GM03348 (cell line): ENCODE measurements at regions not wholly inside any gene's neighbourhood (a gene's known extent, or its start where the extent isn't known, plus 50 kb on each side); places are given as distances from the start of the nearest gene placed in this dataset.
"Not testable (repeated sequence)": the region's sequence is repeated elsewhere in the genome, so short reads cannot be mapped to it uniquely, and the experiment has no call there.

Experiments used
- DNase-seq: peaks from one replicate; pipeline ENCODE4 v3.0.0; 2012; ENCODE audit warnings: low spot score

DNA sequence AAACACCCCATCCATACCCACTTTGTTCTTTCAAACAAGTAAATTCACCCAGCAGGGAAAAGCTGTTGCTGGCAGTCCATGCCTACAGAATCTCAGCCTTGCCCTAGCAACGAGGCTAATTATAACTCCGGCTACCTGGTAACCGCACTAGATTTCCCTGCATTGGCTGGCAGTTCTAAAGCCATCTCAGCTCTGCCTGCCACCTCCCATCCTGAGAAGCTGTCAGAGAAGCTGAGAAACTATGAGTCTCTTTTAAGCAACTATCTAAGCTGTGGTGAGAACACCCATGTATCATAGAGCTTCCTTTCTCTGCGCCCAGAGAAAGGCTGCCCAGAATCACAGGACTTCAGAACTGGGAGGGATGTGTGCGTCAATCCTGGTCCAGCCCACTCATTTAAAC is 126.5 kb upstream of the NBPF9 start:
- not testable (repeated sequence) for DNase-seq

DNA sequence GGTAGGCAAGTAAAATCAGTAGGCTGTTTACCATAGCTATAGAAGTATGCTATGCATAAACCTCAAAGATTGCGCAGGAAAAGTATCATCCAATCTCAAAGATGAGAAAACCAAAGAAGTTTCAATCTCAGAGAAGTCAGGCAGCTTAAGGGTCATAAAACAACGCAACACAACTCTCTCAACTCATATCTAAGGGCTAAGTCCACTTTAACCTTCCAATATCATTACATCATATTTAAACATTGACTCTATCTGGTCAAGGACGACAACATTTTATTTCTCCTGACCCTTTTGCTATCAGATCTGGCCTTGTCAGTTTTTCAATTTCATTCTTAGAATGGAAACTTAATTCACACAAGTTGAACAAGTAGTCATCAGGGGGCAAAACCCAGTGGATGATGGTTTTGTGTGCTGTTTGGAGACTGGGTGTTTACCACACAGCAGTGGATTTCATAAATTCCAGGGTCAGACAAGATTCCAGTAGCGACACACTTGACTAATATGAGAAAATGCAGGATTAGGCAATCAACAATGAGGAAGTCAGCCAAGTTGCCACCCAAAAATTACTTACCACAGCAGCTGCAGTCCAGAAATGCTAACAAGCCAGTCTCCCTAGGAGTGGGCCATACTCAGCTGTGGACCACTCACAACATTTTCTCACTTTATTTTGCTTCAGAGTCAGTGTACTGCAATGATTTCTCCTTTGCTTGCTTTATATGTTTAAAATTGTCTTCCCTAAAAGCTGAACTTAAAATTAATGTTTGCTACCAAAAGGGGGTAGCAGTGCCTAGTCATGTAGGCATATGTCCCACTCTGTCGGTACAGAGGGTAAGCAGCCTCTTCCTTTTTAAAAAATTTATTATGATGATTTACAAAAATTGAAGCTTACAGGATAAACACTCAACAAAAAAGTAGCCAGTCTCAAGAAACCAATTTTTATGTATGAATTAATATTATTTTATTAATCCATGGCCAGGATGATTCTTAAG is 131.9 kb upstream of the NBPF9 start:
- DNase-seq = not testable (repeated sequence)

DNA sequence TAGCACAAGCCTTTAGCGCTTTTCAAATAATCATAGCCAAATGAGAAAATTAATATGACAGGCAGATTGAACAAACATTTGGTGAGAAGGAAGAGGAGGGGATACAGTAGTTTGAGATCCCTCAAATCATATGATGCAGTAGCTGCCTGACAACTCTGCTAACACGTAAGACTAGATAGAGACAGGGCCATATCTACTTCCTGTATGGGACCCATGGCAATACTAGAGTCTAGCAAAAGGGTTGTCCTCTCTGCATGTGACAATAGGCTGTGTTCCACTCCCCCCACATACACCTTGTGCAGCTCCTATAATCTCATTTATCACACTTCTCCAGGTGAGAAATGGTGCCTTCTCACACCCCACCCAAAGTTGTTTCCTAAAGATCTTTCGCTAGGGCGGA is 134.2 kb upstream of the NBPF9 start:
- not testable (repeated sequence) for DNase-seq

DNA sequence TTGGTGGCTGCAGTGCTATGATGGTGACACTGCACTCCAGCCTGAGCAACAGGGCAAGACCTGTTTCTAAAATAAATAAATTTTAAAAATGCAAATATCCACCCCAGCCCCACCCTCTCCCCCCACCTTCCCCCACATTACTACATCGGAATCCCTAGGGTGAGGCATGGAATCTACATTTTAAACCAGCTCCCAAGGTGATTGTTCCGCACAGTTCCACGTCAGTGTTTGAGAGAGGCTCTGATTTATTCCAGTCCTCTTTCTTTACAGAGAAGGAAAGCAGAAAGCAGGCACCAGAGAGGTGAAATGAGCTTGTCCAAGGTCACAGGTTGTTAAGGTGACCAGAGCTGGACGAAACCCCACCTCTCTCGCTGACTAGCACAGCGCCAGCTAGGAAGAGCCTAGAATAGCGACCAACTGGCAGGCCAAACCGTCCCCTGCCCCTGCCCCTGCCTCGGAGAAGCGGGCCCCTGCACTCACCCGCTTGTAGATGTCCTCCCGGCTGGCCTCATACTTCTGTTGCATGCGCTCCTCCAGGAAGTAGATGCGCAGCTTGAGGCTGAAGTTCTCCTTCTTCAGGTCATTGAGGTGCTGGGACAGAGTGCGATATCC is 136.7 kb upstream of the NBPF9 start:
- not testable (repeated sequence) for DNase-seq

DNA sequence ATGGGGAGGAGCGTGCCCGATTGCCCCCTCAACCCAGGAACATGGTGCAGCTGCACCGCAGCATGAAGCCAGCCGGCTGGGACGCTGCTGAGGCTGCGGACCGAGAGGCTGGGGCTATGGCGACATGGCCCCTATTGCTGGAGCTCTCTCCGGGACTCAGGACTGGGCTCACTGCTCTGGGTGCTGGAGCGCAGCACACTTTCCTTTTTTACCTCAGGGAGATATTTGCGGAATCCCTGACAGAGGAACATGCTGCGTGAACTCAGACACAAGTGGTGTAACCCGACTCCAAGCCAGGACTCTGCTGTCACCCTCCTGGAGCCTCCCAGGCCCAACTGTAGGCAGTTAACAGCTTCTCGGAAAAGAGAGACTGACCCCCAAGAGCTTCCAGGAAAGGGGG is 137.2 kb upstream of the NBPF9 start:
- DNase-seq = not testable (repeated sequence)

DNA sequence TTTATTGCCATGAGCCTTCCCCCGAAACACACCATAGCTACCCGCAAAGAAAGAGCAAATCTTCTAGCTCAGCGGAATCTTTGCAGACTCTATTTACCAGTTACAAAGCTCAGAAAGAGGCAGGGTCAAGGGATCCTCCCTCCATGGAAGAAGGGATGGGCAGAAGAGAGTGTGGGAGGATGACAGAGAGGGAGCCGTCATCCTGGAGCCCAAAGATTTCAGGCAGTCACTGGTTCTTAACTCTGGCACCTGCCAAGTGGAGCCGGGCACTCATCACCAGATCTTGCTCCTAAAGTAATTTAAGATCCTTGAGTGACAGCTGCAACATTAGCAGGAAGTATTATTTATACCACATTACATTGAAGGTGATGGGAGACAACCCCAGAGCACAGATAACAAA is 137.9 kb upstream of the NBPF9 start:
- not testable (repeated sequence) for DNase-seq

DNA sequence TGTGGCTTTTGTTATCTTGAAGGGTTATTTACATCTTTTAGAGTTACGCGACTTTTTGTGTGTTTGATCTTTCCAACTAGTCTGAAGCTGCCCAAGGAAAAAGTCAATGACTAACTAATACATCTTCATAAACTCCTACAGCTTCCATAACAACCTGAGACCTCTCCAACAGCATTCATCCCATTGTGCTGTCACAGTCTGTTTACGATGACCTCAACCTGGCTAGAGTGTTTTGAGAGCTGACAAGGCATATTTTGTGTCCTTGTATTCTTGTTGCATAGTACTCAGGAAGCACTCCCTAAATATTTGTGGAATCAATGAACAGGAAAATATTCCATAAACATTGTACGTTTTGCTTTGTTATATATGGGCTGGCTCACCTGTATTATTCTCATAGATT is 140.2 kb upstream of the NBPF9 start:
- not testable (repeated sequence) for DNase-seq

DNA sequence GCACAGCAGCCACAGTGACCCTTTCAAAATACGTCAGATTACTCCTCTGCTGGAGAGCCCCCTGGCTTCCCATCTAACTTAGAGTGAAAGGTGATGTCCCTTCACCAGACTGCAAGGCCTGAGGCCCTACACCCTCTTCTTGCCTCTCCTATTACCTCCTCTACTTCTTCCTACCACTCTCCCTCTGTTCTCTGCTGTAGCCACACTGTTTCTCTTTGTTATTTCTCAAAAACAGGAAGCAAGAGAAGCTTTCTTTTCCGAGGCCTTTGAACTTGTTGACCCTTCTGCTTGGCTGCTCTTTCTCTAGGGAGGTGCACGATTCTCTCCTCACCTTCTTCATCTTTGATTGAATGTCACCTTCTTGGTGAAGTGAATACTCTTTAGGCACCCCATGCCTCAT is 141.3 kb upstream of the NBPF9 start:
- not testable (repeated sequence) for DNase-seq

DNA sequence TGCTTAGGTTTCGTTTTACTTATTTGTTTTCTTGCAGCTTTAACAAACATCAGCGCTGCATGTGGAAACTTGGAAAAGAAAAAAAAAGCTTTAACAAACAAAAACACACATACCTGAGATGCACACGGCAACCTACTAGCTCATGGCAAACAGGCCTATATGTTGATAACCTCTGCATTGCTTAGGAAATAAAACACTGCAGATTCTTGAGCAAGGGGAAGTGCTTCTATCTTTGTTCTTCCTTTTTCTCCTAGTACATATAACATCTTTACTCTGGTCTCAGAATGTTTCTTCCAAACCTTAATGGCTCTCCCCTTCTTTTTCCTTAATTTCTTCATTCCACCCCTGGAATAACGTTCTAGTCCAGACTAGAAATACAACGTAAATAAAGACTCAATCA is 142.9 kb upstream of the NBPF9 start:
- not testable (repeated sequence) for DNase-seq

DNA sequence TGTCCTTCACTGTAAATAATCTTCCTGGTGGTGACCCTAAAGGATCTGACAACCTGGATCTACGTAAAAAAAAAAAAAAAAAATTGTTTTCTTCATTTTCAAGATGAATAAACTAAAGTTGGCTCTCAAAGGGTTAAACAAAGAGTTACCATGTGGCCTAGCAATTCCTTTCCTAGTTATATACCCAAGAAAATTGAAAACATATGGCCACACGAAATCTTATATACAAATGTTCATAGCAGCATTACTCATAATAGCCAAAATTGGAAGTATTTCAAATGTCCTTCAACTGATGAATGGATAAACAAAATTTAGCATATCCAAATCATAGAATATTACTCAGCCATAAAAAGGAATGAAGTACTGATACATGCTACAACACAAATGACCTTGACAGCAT is 145.3 kb upstream of the NBPF9 start:
- DNase-seq = not testable (repeated sequence)

DNA sequence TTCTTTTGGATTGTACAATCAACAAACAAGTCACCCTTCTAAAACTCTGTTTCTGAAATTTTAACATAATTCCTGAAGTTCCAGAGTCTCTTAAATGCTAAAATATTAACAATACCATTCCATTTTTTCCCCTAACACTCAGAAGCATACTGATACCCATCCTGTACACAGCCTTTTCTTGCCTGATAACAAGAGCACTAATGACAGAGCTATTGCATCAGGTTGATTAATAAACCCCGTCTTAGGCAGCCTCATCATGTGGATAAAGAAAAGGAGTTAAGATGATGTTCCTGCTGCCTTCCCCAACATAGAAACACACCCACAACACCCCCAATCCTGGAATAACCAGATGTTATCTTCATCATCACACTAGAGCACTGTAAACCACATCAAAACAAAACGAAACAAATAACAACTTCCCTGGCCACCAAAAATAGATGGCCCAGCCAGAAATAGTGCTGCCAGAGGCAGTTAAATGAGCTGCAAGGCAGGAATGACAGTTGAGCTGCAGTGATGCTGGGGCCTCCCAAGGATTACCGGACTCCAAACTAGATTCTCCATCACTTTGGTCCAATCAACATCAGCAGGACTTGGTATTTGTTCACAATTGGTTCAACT is 146.6 kb upstream of the NBPF9 start:
- DNase-seq = not testable (repeated sequence)

DNA sequence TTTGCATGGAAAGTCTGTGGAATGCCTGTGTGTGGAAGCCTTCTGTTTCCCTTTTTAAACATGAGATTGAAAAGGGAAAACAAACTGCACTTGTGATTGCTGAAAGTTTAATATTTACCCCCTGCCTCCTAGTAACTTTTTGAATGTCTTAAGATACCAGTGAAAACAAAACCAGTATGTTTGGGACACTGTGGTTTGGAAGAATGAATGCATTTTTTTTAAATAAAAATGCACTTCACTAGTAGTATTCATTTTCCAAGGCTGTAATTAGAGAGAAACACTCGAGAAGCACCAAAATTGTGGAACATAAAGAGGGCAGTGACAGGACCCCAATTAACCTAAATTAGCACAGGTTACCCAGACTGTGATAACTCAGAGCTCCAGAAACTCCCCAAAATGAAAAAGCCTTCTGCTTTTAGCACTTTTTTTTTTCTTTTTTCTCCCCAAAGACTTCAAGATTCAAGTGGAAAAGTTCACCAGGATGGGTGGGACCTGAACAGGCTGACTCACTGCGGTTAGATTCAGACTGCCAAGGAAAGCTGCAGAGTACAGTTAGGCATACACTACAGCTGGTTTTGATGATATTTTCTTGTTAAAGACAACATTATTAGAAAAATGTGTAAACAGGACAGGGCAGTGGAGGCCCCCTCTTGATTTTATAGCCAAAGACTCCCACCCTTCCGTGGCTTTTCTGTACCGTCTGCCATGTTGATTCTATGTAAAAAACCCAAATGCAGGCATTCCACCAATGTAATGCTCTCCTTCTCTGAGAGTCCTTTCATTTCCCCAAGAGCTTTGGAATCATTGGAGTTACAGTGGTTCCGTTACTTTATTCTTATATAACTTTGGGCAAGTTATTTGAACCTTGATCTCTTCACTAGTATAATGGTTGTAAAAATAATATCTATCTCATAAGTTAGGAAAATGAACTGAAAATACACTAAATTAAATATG is 151.8 kb upstream of the NBPF9 start:
- DNase-seq = not testable (repeated sequence)

DNA sequence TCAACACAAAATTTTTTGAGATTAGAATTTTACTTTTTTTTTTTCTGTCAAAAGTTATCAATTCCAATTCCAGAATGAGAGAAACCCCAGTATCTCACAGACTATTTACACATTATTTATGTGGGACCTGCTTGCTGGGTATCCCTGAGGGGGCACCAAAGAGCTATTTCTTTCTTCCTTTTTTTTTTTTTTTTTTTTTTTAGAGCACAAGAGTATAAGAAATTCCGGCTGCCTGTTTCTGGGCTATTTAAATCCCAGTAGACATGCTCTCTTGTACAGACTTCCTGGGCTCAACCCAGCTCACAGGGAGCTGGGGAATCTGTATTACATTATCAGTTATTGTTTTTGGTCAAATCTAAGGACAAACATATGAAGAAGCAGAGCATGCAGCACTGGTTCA is 156.9 kb upstream of the NBPF9 start:
- not testable (repeated sequence) for DNase-seq

DNA sequence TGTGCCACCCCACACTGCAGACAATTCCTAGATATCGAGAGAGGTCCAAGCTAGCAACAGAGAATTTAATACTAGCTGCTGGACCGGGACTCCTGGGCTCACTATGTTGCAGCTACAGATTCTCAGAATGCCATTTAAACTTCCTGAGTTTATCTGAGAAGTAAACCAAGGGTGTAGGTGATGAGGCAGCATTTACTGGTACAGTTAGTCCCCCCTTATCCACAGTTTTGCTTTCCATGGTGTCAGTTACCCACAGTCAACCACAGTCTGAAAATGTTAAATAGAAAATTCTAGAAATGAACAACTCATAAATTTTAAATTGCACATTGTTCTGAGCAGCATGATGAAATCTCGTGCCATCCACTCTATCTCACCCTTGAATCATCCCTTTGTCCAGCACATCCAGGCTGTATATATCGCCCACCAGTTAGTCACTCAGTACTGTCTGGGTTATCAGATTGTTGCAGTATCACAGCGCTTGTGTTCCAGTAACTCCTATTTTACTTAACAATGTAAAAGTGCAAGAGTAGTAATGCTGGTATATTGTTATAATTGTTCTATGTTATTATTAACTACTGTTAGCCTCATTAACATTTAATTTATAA is 157.5 kb upstream of the NBPF9 start:
- DNase-seq = not testable (repeated sequence)

DNA sequence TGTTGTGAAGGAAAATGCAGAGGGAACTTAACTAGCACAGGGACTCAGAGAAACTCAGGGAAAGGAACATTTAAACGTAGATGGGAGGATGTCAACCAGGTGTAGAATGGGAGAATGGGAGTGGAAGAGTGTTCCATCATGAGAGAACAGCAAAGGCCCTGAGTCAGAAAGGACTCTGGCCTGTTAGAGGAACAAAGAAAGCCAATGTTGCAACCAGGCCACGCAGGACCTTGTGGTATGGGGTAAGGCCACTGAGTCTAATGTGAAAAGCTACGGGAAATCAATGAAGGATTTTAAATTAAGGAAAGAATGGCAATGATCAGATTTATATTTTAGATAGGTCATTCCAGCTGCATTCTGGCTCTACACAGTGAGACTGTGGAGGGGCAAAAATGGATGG is 163.9 kb upstream of the NBPF9 start:
- not testable (repeated sequence) for DNase-seq

DNA sequence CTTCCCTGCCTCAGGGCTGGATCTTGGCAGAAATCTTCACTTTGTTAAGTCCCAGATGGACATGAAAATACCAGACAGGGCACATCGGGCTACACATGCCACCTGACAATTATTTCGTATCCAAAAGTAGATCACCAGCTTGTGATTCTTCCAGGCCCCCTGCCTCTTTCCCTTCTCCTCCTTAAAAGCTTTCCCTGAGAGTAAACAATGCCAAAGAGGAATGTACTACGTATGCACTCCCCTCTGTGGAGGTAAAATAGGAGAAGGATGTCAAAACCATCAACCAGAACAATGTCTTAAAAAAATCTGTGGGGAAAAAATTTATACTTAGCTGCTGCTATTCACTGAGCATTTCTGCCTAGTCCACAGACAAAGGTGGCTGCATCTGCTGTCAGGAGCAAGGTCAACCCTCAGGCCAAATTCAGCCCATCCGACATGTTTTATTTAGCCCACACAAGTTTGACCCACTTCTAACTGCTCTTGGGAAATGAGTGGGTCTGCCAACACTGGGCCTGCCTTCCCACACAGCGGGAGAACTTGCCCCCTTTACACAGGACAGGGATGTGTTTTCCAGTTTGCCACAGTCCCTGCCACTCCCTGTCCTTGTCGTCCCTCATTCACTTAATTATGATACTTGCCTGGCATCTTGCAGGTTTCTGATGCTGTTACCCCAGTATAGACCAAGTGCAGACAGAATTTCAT is 165.8 kb upstream of the NBPF9 start:
- DNase-seq = not testable (repeated sequence)

DNA sequence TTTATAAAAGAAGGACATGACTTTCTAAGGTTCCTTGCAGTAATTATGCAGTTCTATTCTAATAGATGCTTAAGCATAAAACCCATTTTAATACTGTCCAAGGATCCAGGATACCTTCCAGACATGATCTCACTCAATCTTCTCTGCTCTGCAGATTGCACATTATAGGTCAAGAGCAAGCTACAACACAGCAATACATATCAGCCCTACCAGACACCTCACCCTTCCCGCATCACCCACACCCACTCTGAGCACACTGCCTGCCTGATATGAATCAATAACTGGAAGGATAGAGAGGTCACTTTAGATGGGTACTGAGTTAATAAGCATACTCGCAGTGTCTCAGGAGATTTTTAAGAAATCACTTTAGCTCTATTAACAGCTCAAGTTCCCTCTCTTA is 166.5 kb upstream of the NBPF9 start:
- DNase-seq = not testable (repeated sequence)

DNA sequence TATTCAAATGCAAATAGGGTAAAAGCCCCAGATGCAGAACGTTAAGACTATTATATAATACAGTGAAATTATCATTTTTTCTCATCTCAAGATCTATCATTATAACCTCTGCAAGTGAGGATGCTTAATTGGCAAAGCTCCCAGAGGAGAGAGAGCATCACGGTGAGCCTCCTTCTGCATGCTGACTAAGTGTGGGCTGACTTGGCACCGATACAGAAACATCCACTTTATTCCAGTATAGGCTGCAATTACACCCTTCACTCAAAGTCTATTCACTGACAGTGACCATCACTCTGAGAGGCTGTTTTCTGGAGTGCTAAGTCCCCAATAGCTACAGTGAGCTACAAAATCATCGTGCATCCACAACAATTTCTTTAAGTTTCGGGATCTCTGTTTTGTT is 171.1 kb upstream of the NBPF9 start:
- DNase-seq = not testable (repeated sequence)

DNA sequence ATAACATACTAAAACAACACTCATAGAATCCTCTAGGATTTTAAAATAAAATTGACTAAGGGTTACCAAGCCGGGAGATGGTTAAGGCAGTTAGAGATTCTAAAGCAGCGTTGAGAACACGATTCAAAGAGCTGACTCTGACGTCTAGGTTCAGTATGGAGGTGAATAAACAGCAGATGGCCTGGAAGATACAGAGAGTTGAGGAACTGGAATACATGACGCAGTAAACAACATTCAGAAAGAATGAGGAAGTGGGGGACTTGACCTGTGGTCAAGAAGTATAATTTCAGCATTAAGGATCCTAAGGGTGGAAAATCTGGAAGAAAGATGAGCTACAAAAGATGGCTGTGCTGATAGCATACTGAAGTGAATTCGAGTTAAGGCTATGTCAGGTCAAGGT is 172.5 kb upstream of the NBPF9 start:
- DNase-seq = not testable (repeated sequence)

DNA sequence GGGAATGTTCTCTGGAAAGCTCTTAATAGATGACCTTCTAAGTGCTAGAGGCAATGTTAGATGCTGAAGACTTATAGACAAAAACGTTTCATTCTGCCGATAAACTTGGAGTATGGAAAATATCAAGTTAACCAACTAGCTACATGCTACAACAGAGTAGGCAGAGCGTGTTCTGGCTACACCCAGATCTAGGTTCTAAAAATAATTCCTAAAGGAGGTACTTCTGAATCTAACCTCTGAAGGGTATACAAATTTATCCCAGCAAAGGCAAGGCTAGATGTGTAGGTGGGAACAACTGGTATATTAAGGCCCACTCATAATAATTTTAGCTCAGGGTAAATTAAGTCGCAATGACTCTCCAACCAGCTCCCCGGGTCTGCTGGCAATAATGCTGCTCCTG is 173.1 kb upstream of the NBPF9 start:
- not testable (repeated sequence) for DNase-seq
